Limb (tissue), 2 donors: ENCODE measurements at regions not wholly inside any gene's neighbourhood (a gene's known extent, or its start where the extent isn't known, plus 50 kb on each side); places are given as distances from the start of the nearest gene placed in this dataset.

Experiments used
- DNase-seq, 2 donors: peaks; one replicate each; pipeline ENCODE4 v3.0.0-alpha.2; 2016; ENCODE audit errors: extremely low spot score in 2 of 2

- no peak for DNase-seq
Measured at GRCh38 chr14:56868660-56869059, 58.4 kb upstream of the OTX2 start.

GRCh38 chr14:56862836-56863235 is 52.6 kb upstream of the OTX2 start:
- no peak for DNase-seq

GRCh38 chr14:56860441-56860840 is 50.2 kb upstream of the OTX2 start:
- no peak for DNase-seq
